Upper lobe of left lung (tissue), 6 donors: ENCODE measurements at regions not wholly inside any gene's neighbourhood (a gene's known extent, or its start where the extent isn't known, plus 50 kb on each side); places are given as distances from the start of the nearest gene placed in this dataset.

Experiments
- ATAC-seq, 2 donors: fragments of 200-7000 bp; cut with Tn5 transposase; one replicate each; pipeline ENCODE4 v1.9.1; 2022; ENCODE audit warnings: mild to moderate bottlenecking in 2 of 2, moderate library complexity in 2 of 2; ENCODE audit not compliant: low FRiP score in 2 of 2
- DNase-seq, 2 donors: peaks; one replicate each; pipeline ENCODE4 v3.0.0-alpha.2; 2019 to 2020
- H3K27ac ChIP-seq, 4 donors: fragments of 200-600 bp; sonication (generic); one replicate each; pipeline ENCODE4 v1.5.1; 2016 to 2019
- H3K27me3 ChIP-seq, 4 donors: fragments of 200-600 bp; sonication (generic); one replicate each; pipeline ENCODE4 v1.5.1; 2017 to 2019
- H3K36me3 ChIP-seq, 4 donors: fragments of 200-600 bp; sonication (generic); one replicate each; pipeline ENCODE4 v1.5.1; 2016 to 2019
- H3K4me1 ChIP-seq, 4 donors: fragments of 200-600 bp; sonication (generic); one replicate each; pipeline ENCODE4 v1.5.1; 2018 to 2019
- H3K4me3 ChIP-seq, 4 donors: fragments of 200-600 bp; sonication (generic); one replicate each; pipeline ENCODE4 v1.5.1; 2017 to 2019; ENCODE audit warnings: mild to moderate bottlenecking in 2 of 4, moderate library complexity in 1 of 4
- H3K9me3 ChIP-seq, 4 donors: fragments of 200-600 bp; sonication (generic); one replicate each; pipeline ENCODE4 v1.5.1; 2018 to 2019
- EP300 ChIP-seq, 4 donors: sonication (generic); formaldehyde crosslinking; IDR thresholded peaks; one replicate each; pipeline ENCODE4 v1.5.1; 2017; ENCODE audit warnings: antibody characterized with exemption in 4 of 4, control low read depth in 2 of 4
- POLR2A ChIP-seq, 4 donors: fragments of 450-650 bp; IDR thresholded peaks; one replicate each; pipeline ENCODE4 v1.5.1; 2016 to 2017; ENCODE audit warnings: antibody characterized with exemption in 4 of 4, mild to moderate bottlenecking in 2 of 4
- POLR2AphosphoS5 ChIP-seq, 2 donors: sonication (generic); formaldehyde crosslinking; IDR thresholded peaks; one replicate each; pipeline ENCODE4 v1.5.1; 2017; ENCODE audit warnings: antibody characterized with exemption in 2 of 2
- WGBS, 2 donors: methylation state at CpG; one replicate each; pipeline ENCODE4 v1.1.5; 2017 to 2018; 5-methylcytosine and 5-hydroxymethylcytosine counted together
- TF ChIP-seq, protein P1 (sequence below), 6 experiments: fragments of 450-650 bp in 4 of 6; fragments of 200-600 bp in 2 of 6; sonication (generic) in 2 of 6; IDR thresholded peaks; one replicate each; pipeline ENCODE4 v1.5.1; 2016 to 2019; ENCODE audit warnings: antibody characterized with exemption in 6 of 6
- donor health status: DM: no; HTN: no; CAD: no; lungs with moderate emphysema.
- donor health status: DM: no; HTN: yes; CAD: no; lungs with severe emphysema.

DNA sequence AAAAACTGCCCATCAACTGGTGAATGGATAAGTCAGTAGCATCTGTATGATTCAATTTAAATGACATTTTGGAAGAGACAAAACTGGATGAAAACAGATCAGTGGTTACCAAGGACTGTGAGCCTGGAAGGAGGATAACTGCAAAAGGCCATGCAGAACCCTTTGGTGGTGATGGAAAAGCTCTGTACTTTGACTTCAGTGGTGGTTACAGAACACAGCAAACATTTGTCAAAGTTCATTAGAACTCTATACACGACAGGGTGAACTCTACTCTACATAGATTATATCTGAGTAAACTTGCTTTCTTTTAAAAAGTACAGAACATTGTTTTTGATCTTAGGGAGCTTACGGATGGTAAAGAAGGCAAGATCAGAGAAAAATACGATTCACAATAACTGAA lies 111.9 kb upstream of the HTR1E start:
- Histone ChIP-seq H3K27ac (no peak overlapping the region), H3K27me3 (no peaks in the 10 kb centered on the region), H3K4me3 (no peak overlapping the region), H3K9me3 (no peaks in the 10 kb centered on the region), H3K4me1 (no peaks in the 10 kb centered on the region), H3K36me3 (no peaks in the 10 kb centered on the region)
- no peak for TF ChIP-seq POLR2A (IDR thresholded peaks at IDR 0.05)
- TF ChIP-seq, protein P1, sequence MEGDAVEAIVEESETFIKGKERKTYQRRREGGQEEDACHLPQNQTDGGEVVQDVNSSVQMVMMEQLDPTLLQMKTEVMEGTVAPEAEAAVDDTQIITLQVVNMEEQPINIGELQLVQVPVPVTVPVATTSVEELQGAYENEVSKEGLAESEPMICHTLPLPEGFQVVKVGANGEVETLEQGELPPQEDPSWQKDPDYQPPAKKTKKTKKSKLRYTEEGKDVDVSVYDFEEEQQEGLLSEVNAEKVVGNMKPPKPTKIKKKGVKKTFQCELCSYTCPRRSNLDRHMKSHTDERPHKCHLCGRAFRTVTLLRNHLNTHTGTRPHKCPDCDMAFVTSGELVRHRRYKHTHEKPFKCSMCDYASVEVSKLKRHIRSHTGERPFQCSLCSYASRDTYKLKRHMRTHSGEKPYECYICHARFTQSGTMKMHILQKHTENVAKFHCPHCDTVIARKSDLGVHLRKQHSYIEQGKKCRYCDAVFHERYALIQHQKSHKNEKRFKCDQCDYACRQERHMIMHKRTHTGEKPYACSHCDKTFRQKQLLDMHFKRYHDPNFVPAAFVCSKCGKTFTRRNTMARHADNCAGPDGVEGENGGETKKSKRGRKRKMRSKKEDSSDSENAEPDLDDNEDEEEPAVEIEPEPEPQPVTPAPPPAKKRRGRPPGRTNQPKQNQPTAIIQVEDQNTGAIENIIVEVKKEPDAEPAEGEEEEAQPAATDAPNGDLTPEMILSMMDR (IDR thresholded peaks at IDR 0.05), result no peak
- TF ChIP-seq POLR2AphosphoS5 (IDR thresholded peaks at IDR 0.05), result no peak
- DNase-seq (no peak), ATAC-seq (no peak)
- 59 to 67% methylated on average over 3 of the region's 3 CpGs for WGBS, 2 donors

DNA sequence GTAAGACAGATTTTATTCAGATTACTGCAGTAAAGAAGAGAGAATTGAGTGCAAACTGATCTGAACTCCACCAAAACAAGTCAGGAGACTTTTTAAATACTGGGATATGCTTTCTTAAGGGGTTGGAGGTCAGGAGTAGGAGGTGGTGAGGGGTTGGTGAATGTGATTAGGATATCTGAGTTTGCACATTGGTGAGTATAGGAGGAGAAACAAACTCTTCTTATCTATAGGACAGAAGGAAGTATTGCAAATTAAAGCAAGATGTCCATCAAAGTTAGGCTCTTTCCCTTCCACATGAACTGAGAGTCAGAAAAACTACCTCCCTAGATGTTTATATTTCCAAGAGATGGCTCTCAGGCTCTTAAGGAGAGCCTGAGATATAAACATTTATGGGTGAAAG lies 114.6 kb upstream of the HTR1E start:
- TF ChIP-seq EP300 (IDR thresholded peaks at IDR 0.05) (no peak), POLR2AphosphoS5 (IDR thresholded peaks at IDR 0.05) (no peak), POLR2A (IDR thresholded peaks at IDR 0.05) (no peak)
- TF ChIP-seq, protein P1 (IDR thresholded peaks at IDR 0.05), result no peak
- H3K27ac ChIP-seq, result no peak overlapping the region
- no peak for ATAC-seq
- no peaks in the 10 kb centered on the region for H3K27me3 ChIP-seq
- DNase-seq, result no peak
- H3K4me1 ChIP-seq, result no peaks in the 10 kb centered on the region
- H3K9me3 ChIP-seq, result no peaks in the 10 kb centered on the region
- H3K4me3 ChIP-seq, result no peak overlapping the region
- H3K36me3 ChIP-seq, result no peaks in the 10 kb centered on the region

DNA sequence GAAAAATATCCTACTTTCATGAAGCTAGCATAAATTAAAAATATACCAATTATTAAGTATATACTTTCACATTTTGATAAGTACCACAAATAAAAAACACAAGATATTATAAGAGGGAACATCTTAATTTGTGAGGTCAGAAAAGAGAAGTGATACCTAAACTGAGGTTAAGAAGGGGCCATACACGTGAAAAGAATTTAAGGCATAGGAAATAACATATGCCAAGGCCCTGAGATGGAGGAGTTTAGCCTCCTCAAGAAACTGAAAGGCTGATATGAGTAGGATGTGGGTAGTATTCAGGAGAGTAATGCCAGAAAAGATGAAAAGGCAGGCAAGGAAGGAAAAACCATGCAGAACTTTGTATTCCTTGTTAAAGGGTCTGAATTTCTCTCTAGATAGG lies 116.6 kb upstream of the HTR1E start:
- H3K27ac ChIP-seq, result no peak overlapping the region
- H3K27me3 ChIP-seq, result no peaks in the 10 kb centered on the region
- WGBS, 2 donors, result 12 to 34% methylated on average over 1 of the region's 1 CpG
- ATAC-seq (no peak), DNase-seq (no peak)
- no peaks in the 10 kb centered on the region for H3K36me3 ChIP-seq
- no peaks in the 10 kb centered on the region for H3K9me3 ChIP-seq
- H3K4me1 ChIP-seq, result no peaks in the 10 kb centered on the region
- H3K4me3 ChIP-seq, result no peak overlapping the region
- TF ChIP-seq POLR2AphosphoS5 (IDR thresholded peaks at IDR 0.05) (no peak), POLR2A (IDR thresholded peaks at IDR 0.05) (no peak), EP300 (IDR thresholded peaks at IDR 0.05) (no peak)
- TF ChIP-seq, protein P1 (IDR thresholded peaks at IDR 0.05), result no peak

DNA sequence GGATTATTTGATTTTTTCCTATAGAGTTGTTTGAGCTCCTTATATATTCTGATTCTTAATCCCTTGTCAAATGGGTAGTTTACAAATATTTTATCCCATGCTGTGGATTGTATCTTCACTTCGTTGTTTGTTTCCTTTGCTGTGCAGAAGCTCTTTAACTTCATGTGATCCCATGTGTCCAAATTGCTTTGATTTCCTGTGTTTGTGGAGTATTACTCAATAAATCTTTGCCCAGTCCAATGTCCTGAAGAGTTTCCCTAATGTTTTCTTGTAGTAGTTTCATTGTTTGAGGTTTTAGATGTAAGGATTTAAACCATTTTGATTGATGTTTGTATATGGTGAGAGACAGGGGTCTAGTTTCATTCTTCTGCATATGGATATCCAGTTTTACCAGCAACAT lies 143.7 kb upstream of the HTR1E start:
- H3K9me3 ChIP-seq, result no peaks in the 10 kb centered on the region
- H3K27me3 ChIP-seq, result no peaks in the 10 kb centered on the region
- H3K4me1 ChIP-seq, result no peaks in the 10 kb centered on the region
- no peak for TF ChIP-seq POLR2A (IDR thresholded peaks at IDR 0.05)
- no peak for TF ChIP-seq POLR2AphosphoS5 (IDR thresholded peaks at IDR 0.05)
- TF ChIP-seq EP300 (IDR thresholded peaks at IDR 0.05), result no peak
- TF ChIP-seq, protein P1 (IDR thresholded peaks at IDR 0.05), result no peak
- H3K36me3 ChIP-seq, result no peaks in the 10 kb centered on the region
- 53 to 58% methylated on average over 1 of the region's 1 CpG for WGBS, 2 donors
- ATAC-seq, result no peak
- no peak overlapping the region for H3K4me3 ChIP-seq
- H3K27ac ChIP-seq, result no peak overlapping the region
- no peak for DNase-seq

DNA sequence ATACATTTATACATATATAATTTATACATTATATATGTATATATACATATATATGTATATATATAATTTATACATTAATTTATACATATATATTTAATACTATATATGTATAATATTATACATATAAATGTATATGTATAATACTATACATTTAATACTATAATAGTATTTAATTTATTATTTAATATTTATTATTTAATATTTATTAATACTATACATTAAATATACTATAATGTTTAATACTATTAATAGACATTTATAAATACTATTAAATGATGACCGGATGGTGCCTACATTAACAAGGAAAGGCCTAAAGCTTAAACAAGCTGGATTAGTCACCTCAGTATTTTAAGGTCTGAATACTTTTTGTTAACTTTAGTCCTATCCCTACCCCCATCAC lies 145.9 kb upstream of the HTR1E start:
- ATAC-seq (no peak), DNase-seq (no peak)
- Histone ChIP-seq H3K27me3 (no peaks in the 10 kb centered on the region), H3K4me1 (no peaks in the 10 kb centered on the region), H3K36me3 (no peaks in the 10 kb centered on the region), H3K9me3 (no peaks in the 10 kb centered on the region), H3K27ac (no peak overlapping the region), H3K4me3 (no peak overlapping the region)
- TF ChIP-seq POLR2A (IDR thresholded peaks at IDR 0.05), result no peak
- TF ChIP-seq, protein P1 (IDR thresholded peaks at IDR 0.05), result no peak
- TF ChIP-seq EP300 (IDR thresholded peaks at IDR 0.05), result no peak
- 79 to 91% methylated on average over 1 of the region's 1 CpG for WGBS, 2 donors
